ENCODE measurements at regions not wholly inside any gene's neighbourhood (a gene's known extent, or its start where the extent isn't known, plus 50 kb on each side); places are given as distances from the start of the nearest gene placed in this dataset.
"Not testable (repeated sequence)": the region's sequence is repeated elsewhere in the genome, so short reads cannot be mapped to it uniquely, and the experiment has no call there.

DNA sequence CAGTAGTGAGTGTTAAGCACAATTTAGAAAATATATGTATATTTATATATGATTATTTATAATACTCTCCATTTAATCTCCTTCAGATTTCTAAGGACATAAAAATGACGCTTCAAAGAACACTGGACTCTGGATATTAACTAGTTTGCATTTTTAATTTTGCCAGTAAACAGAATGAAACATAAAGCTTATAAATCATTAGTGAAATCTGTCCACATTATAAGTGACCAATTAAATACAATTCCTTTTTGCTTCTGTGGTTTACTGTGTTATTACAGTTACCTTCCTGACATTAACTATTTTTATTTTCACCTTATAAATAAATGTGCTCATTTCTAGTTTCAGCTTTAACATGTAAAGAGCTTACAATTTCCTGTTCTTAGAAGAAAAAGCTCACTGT lies 1081.1 kb upstream of the EPHA6 start:
- H3K27ac Mint-ChIP-seq, result no peak overlapping the region
- H3K36me3 Mint-ChIP-seq (ENCODE audit: low read depth), result no peaks in the 10 kb centered on the region
- H3K27me3 Mint-ChIP-seq (ENCODE audit: insufficient read depth), result no peaks in the 10 kb centered on the region
- no peaks in the 10 kb centered on the region for H3K4me1 Mint-ChIP-seq (ENCODE audit: low read depth)
- peaks cover 10% of the 10 kb centered on the region for H3K9me3 Mint-ChIP-seq
- no peak for DNase-seq
- TF ChIP-seq, protein P1, sequence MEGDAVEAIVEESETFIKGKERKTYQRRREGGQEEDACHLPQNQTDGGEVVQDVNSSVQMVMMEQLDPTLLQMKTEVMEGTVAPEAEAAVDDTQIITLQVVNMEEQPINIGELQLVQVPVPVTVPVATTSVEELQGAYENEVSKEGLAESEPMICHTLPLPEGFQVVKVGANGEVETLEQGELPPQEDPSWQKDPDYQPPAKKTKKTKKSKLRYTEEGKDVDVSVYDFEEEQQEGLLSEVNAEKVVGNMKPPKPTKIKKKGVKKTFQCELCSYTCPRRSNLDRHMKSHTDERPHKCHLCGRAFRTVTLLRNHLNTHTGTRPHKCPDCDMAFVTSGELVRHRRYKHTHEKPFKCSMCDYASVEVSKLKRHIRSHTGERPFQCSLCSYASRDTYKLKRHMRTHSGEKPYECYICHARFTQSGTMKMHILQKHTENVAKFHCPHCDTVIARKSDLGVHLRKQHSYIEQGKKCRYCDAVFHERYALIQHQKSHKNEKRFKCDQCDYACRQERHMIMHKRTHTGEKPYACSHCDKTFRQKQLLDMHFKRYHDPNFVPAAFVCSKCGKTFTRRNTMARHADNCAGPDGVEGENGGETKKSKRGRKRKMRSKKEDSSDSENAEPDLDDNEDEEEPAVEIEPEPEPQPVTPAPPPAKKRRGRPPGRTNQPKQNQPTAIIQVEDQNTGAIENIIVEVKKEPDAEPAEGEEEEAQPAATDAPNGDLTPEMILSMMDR (IDR thresholded peaks at IDR 0.05), result no peak
- no peak overlapping the region for H3K4me3 Mint-ChIP-seq

DNA sequence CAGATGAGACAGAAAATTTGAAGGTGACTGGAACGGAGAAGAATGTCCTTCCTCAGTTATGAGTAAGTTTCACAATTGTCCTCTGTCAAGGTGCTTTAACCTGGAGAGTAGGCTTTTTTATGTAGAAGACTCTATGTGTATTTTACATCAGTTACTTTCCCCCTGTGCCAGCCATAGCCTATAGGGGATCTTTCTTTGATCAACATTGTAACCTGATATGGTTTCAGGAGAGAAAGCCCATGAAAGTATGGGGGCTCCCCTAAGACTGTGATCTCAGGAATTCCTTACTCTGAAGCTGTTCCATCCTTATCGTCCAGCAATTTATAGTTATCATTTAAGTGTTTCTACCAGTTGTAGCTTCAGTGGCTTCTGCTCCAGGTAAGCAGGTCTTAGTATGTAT lies 1076.3 kb upstream of the EPHA6 start:
- DNase-seq, result no peak
- Mint-ChIP-seq H3K4me1 (ENCODE audit: low read depth) (no peaks in the 10 kb centered on the region), H3K36me3 (ENCODE audit: low read depth) (no peaks in the 10 kb centered on the region), H3K4me3 (no peak overlapping the region), H3K9me3 (peaks cover 18% of the 10 kb centered on the region), H3K27me3 (ENCODE audit: insufficient read depth) (no peaks in the 10 kb centered on the region; the same call in 1 of the 2 replicates), H3K27ac (no peak overlapping the region)
- TF ChIP-seq, protein P1 (IDR thresholded peaks at IDR 0.05), result no peak

DNA sequence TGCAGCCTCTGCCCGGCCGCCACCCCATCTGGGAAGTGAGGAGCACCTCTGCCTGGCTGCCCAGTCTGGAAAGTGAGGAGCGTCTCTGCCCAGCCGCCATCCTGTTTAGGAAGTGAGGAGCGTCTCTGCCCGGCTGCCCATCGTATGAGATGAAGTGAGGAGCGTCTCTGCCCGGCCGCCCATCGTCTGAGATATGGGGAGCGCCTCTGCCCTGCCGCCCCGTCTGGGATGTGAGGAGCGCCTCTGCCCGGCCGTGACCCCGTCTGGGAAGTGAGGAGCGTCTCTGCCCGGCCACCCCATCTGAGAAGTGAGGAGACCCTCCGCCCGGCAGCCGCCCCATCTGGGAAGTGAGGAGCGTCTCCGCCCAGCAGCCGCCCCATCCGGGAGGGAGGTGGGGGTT lies 1069.5 kb upstream of the EPHA6 start:
- H3K4me3 Mint-ChIP-seq; H3K36me3 Mint-ChIP-seq (ENCODE audit: low read depth); H3K27ac Mint-ChIP-seq; H3K4me1 Mint-ChIP-seq (ENCODE audit: low read depth); H3K27me3 Mint-ChIP-seq (ENCODE audit: insufficient read depth); DNase-seq: not testable (repeated sequence)
- H3K9me3 Mint-ChIP-seq, result peaks cover 32% of the 10 kb centered on the region

DNA sequence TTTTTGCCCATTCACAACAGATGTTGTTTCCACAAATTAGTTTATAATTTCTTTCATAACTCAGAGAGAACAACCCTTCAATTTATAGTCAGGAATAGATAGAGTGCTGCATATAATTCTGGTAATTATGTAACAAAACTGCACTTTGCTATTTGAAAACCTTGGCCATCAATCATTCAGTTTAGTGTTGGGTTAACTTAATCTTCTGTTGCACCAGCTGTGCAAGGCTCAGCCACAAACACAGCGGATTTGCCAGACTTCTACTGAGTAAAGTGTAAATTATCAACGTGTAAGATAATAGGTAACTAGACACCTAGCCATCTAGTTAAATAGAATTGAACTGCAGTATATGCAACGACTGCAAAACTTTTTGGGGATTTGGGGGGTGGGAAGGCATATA lies 1064.3 kb upstream of the EPHA6 start:
- Mint-ChIP-seq H3K9me3 (peaks cover 23% of the 10 kb centered on the region), H3K27ac (no peak overlapping the region), H3K36me3 (ENCODE audit: low read depth) (no peaks in the 10 kb centered on the region), H3K27me3 (ENCODE audit: insufficient read depth) (no peaks in the 10 kb centered on the region), H3K4me1 (ENCODE audit: low read depth) (no peaks in the 10 kb centered on the region), H3K4me3 (no peak overlapping the region)
- no peak for DNase-seq
- TF ChIP-seq, protein P1 (IDR thresholded peaks at IDR 0.05), result no peak

DNA sequence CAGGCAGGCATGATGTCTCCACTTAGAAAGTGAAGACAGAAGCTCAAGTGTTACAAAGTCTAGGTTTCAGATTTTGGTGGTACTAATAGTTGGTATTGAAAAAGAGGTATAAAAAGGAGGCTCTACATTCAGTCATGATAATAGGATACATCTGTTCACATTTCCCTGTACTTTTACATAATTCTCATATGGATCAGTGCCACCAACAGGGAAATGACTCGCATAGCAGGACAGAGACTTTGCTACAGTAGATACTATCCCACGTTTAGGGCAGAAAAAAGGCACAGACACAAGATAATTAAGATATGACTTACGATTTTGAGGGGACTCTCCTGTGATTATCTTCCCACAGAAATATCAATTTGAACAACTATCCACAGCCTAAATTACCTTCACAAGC lies 1062.9 kb upstream of the EPHA6 start:
- H3K9me3 Mint-ChIP-seq, result peaks cover 13% of the 10 kb centered on the region
- TF ChIP-seq, protein P1 (IDR thresholded peaks at IDR 0.05), result no peak
- no peaks in the 10 kb centered on the region for H3K36me3 Mint-ChIP-seq (ENCODE audit: low read depth)
- H3K27ac Mint-ChIP-seq, result no peak overlapping the region
- DNase-seq, result no peak
- no peaks in the 10 kb centered on the region for H3K27me3 Mint-ChIP-seq (ENCODE audit: insufficient read depth)
- H3K4me1 Mint-ChIP-seq (ENCODE audit: low read depth), result no peaks in the 10 kb centered on the region
- no peak overlapping the region for H3K4me3 Mint-ChIP-seq

DNA sequence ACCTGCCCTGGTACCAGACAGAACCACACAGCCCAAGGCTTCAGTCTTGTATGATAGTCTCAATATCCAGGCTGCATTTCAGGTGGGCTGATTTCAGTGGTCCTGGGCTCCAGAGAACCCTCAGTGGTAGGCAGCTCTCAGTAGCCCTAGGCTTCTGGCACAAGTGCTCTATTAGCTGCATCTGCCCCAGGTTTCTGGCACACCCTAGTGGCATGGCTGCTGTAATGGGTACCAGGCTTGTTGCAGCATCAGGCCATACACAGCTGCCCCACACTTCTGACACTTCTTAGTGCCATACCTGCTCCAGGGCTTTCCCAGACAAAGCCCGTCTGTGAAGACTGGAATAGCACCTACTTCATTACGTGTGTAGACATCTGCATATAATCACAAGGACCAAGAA lies 1062.2 kb upstream of the EPHA6 start:
- TF ChIP-seq, protein P1 (IDR thresholded peaks at IDR 0.05), result no peak
- no peaks in the 10 kb centered on the region for H3K36me3 Mint-ChIP-seq (ENCODE audit: low read depth)
- no peak overlapping the region for H3K27ac Mint-ChIP-seq
- no peaks in the 10 kb centered on the region for H3K27me3 Mint-ChIP-seq (ENCODE audit: insufficient read depth)
- H3K4me3 Mint-ChIP-seq, result no peak overlapping the region
- H3K9me3 Mint-ChIP-seq, result peaks cover 12% of the 10 kb centered on the region
- no peak for DNase-seq
- H3K4me1 Mint-ChIP-seq (ENCODE audit: low read depth), result no peaks in the 10 kb centered on the region

All from HFFc6 (cell line).